HG02759 (cell line): ENCODE measurements at regions not wholly inside any gene's neighbourhood (a gene's known extent, or its start where the extent isn't known, plus 50 kb on each side); places are given as distances from the start of the nearest gene placed in this dataset.
"Not testable (repeated sequence)": the region's sequence is repeated elsewhere in the genome, so short reads cannot be mapped to it uniquely, and the experiment has no call there.

Experiments used
- ATAC-seq: cut with Tn5 transposase; IDR thresholded peaks from one replicate; pipeline ENCODE4 v1.9.1; 2021; ENCODE audit warnings: mild to moderate bottlenecking, moderate library complexity; ENCODE audit not compliant: unreplicated experiment

GRCh38 chr12:75812271-75813018 is 219.1 kb downstream of the PHLDA1 start:
- ATAC-seq: no peak

- no peak for ATAC-seq
Observed at GRCh38 chr12:75809746-75810145, 221.8 kb downstream of the PHLDA1 start.

- no peak for ATAC-seq
Observed at GRCh38 chr12:75807494-75807893, 224.1 kb downstream of the PHLDA1 start.

GRCh38 chr12:75805905-75806304 is 225.7 kb downstream of the PHLDA1 start:
- no peak for ATAC-seq

GRCh38 chr12:75805320-75805719 is 226.3 kb downstream of the PHLDA1 start:
- ATAC-seq: no peak

GRCh38 chr12:75798136-75798926 is 233.2 kb downstream of the PHLDA1 start:
- ATAC-seq: no peak

- ATAC-seq: no peak
Observed at GRCh38 chr12:75795125-75795524, 236.5 kb downstream of the PHLDA1 start.

GRCh38 chr12:75792687-75793086 is 238.9 kb downstream of the PHLDA1 start:
- no peak for ATAC-seq

GRCh38 chr12:75790219-75790618 is 241.4 kb downstream of the PHLDA1 start:
- ATAC-seq: no peak

- not testable (repeated sequence) for ATAC-seq
Observed at GRCh38 chr12:75787146-75787545, 244.4 kb downstream of the PHLDA1 start.

- ATAC-seq: no peak
Observed at GRCh38 chr12:75786070-75786469, 245.5 kb downstream of the PHLDA1 start.

GRCh38 chr12:75784591-75784990 is 247.0 kb downstream of the PHLDA1 start:
- no peak for ATAC-seq

- no peak for ATAC-seq
Observed at GRCh38 chr12:75783093-75783877, 248.3 kb downstream of the PHLDA1 start.

- ATAC-seq: no peak
Observed at GRCh38 chr12:75782069-75782581, 249.5 kb downstream of the PHLDA1 start.

- no peak for ATAC-seq
Observed at GRCh38 chr12:75781532-75782046, 250.0 kb downstream of the PHLDA1 start.

GRCh38 chr12:75779891-75780496 is 251.6 kb downstream of the PHLDA1 start:
- ATAC-seq: no peak

- peak; percentile 78 for ATAC-seq
Observed at GRCh38 chr12:75774261-75775052, 257.1 kb downstream of the PHLDA1 start.

- ATAC-seq: no peak
Observed at GRCh38 chr12:75773377-75773776, 258.2 kb downstream of the PHLDA1 start.

GRCh38 chr12:75771023-75771422 is 259.6 kb upstream of the KRR1 start:
- no peak for ATAC-seq

- no peak for ATAC-seq
Observed at GRCh38 chr12:75767957-75768356, 256.5 kb upstream of the KRR1 start.
